GM18519 (cell line): ENCODE measurements at regions not wholly inside any gene's neighbourhood (a gene's known extent, or its start where the extent isn't known, plus 50 kb on each side); places are given as distances from the start of the nearest gene placed in this dataset.
"Not testable (repeated sequence)": the region's sequence is repeated elsewhere in the genome, so short reads cannot be mapped to it uniquely, and the experiment has no call there.

ENCODE experiments used
- ATAC-seq: cut with Tn5 transposase; IDR thresholded peaks from one replicate; pipeline ENCODE4 v1.9.1; 2021; ENCODE audit warnings: mild to moderate bottlenecking, moderate library complexity; ENCODE audit not compliant: unreplicated experiment, low FRiP score

- ATAC-seq = no peak
Observed at GRCh38 chr2:47653902-47654789, 83.4 kb upstream of the KCNK12 start.

GRCh38 chr2:47653036-47653435 lies 82.3 kb upstream of the KCNK12 start:
- no peak for ATAC-seq

- ATAC-seq = no peak
Observed at GRCh38 chr2:47652061-47652690, 81.4 kb upstream of the KCNK12 start.

GRCh38 chr2:47651296-47651695 lies 80.5 kb upstream of the KCNK12 start:
- ATAC-seq = no peak

- no peak for ATAC-seq
Observed at GRCh38 chr2:47650001-47650535, 79.3 kb upstream of the KCNK12 start.

- no peak for ATAC-seq
Observed at GRCh38 chr2:47645246-47645645, 74.5 kb upstream of the KCNK12 start.

- no peak for ATAC-seq
Observed at GRCh38 chr2:47644351-47644750, 73.6 kb upstream of the KCNK12 start.

- no peak for ATAC-seq
Observed at GRCh38 chr2:47641366-47641765, 70.6 kb upstream of the KCNK12 start.

- no peak for ATAC-seq
Observed at GRCh38 chr2:47640356-47640755, 69.6 kb upstream of the KCNK12 start.

- ATAC-seq = no peak
Observed at GRCh38 chr2:47639467-47639866, 68.7 kb upstream of the KCNK12 start.

GRCh38 chr2:47638430-47638829 lies 67.6 kb upstream of the KCNK12 start:
- ATAC-seq = no peak

- ATAC-seq = no peak
Observed at GRCh38 chr2:47636596-47637264, 65.9 kb upstream of the KCNK12 start.

- no peak for ATAC-seq
Observed at GRCh38 chr2:47636176-47636575, 65.4 kb upstream of the KCNK12 start.

- ATAC-seq = no peak
Observed at GRCh38 chr2:47632754-47633153, 62.0 kb upstream of the KCNK12 start.

GRCh38 chr2:47631792-47632398 lies 61.1 kb upstream of the KCNK12 start:
- no peak for ATAC-seq

GRCh38 chr2:47631306-47631705 lies 60.5 kb upstream of the KCNK12 start:
- no peak for ATAC-seq

GRCh38 chr2:47629501-47630460 lies 59.0 kb upstream of the KCNK12 start:
- no peak for ATAC-seq

- ATAC-seq = no peak
Observed at GRCh38 chr2:47628904-47629303, 58.1 kb upstream of the KCNK12 start.

- ATAC-seq = no peak
Observed at GRCh38 chr2:47626664-47627063, 55.9 kb upstream of the KCNK12 start.

- not testable (repeated sequence) for ATAC-seq
Observed at GRCh38 chr2:47623140-47623539, 52.4 kb upstream of the KCNK12 start.
